ENCODE measurements at regions not wholly inside any gene's neighbourhood (a gene's known extent, or its start where the extent isn't known, plus 50 kb on each side); places are given as distances from the start of the nearest gene placed in this dataset.

- ATAC-seq (ENCODE audit: low read depth) (no peak), DNase-seq (no peak)
- no peak overlapping the region for H3K4me3 ChIP-seq (ENCODE audit: insufficient read depth, low read depth, low read length)
- no peak overlapping the region for H3K9ac ChIP-seq (ENCODE audit: low read depth, low read length)
- intact Hi-C loops (cut with micrococcal nuclease) (no loop called here), in situ Hi-C loops (cut with MboI; ENCODE audit: low sequenced_read_pairs) (no loop called here), dilution Hi-C loops (cut with HindIII; ENCODE audit: low sequenced_read_pairs, unreplicated experiment) (no loop called here)
- H3K36me3 ChIP-seq (ENCODE audit: control insufficient read depth, insufficient read depth, low read length) = no peaks in the 10 kb centered on the region
- no peak overlapping the region for H3K4ac ChIP-seq (ENCODE audit: low read depth, low read length)
- POLR2A ChIA-PET (ENCODE audit: unreplicated experiment) = no interaction called here
- no peak overlapping the region for H3K27ac ChIP-seq (ENCODE audit: insufficient read depth, low read length)
- H4K5ac ChIP-seq (ENCODE audit: low read depth, low read length) = no peak overlapping the region
- H3K4me2 ChIP-seq (ENCODE audit: low read depth, low read length) = no peak overlapping the region
- CTCF ChIA-PET = no interaction called here
- H4K91ac ChIP-seq (ENCODE audit: insufficient read depth, low read depth, low read length) = no peak overlapping the region
- H3K23ac ChIP-seq (ENCODE audit: low read depth, low read length) = no peak overlapping the region
- H2BK5ac ChIP-seq (ENCODE audit: low read depth, low read length, poor library complexity, severe bottlenecking) = no peak overlapping the region
- H3K18ac ChIP-seq (ENCODE audit: low read depth, low read length) = no peak overlapping the region
- peaks cover 4% of the 10 kb centered on the region; the same call in 1 of the 2 replicates for H3K9me3 ChIP-seq (ENCODE audit: control insufficient read depth, insufficient read depth, low read length)
- H3K14ac ChIP-seq (replicated peaks; ENCODE audit: low read depth, low read length) = no peak overlapping the region
- H4K20me1 ChIP-seq (ENCODE audit: insufficient read depth, low read length) = no peaks in the 10 kb centered on the region
- TF ChIP-seq POLR2A (IDR thresholded peaks at IDR 0.05; ENCODE audit: low read depth, low read length) (no peak), CTCF (conservative IDR thresholded peaks at IDR 0.05; ENCODE audit: low read depth, low read length) (no peak), USF2 (IDR thresholded peaks at IDR 0.05; ENCODE audit: low read depth, low read length) (no peak), CHD1 (IDR thresholded peaks at IDR 0.05; ENCODE audit: low read depth, low read length) (no peak), MAFK (IDR thresholded peaks at IDR 0.05; ENCODE audit: low read depth, low read length) (no peak), FOS (IDR thresholded peaks at IDR 0.05; ENCODE audit: low read depth, low read length) (no peak), RAD21 (IDR thresholded peaks at IDR 0.05; ENCODE audit: low read length) (no peak), RCOR1 (IDR thresholded peaks at IDR 0.05; ENCODE audit: insufficient replicate concordance, low read length) (no peak)
- H2AK9ac ChIP-seq (replicated peaks; ENCODE audit: low read depth, low read length, poor library complexity) = no peak overlapping the region
- H2BK20ac ChIP-seq (ENCODE audit: low read depth, low read length) = no peak overlapping the region
- no peak overlapping the region for H2BK15ac ChIP-seq (ENCODE audit: low read depth, low read length)
- no peak overlapping the region for H4K8ac ChIP-seq (ENCODE audit: low read depth in 2 of 2, low read length in 2 of 2)
- H2BK120ac ChIP-seq (ENCODE audit: low read depth, low read length) = no peak overlapping the region
- H3K4me1 ChIP-seq (ENCODE audit: control insufficient read depth, insufficient read depth, low read length) = no peaks in the 10 kb centered on the region
- WGBS, 2 experiments (ENCODE audit: extremely low coverage in 2 of 2, insufficient read length in 1 of 2) = 0% methylated on average over 1 of the region's 1 CpG; no CpG with 5 or more reads in 1 of the 2 experiments
- H3K79me1 ChIP-seq (ENCODE audit: low read depth in 1 of 2, low read length in 2 of 2) = no peaks in the 10 kb centered on the region
- no peaks in the 10 kb centered on the region for H3K9me1 ChIP-seq (ENCODE audit: insufficient read depth, low read length)
- BruUV-seq (replicated peaks) = no TSS peak
- no peak overlapping the region for H3K56ac ChIP-seq (ENCODE audit: extremely low read depth, insufficient read depth, low read length)
- H2AFZ ChIP-seq (replicated peaks; ENCODE audit: low read length, poor library complexity) = no peak overlapping the region
- no peak overlapping the region for H2AK5ac ChIP-seq (ENCODE audit: low read depth, low read length)
- H3K27me3 ChIP-seq (ENCODE audit: control insufficient read depth, insufficient read depth, low read length) = no peaks in the 10 kb centered on the region
Observed at GRCh38 chr12:71208053-71208685, 50.4 kb upstream of the TSPAN8 start.

Data from IMR-90 (cell line).